Thoracic aorta (tissue), 2 donors: ENCODE measurements at regions not wholly inside any gene's neighbourhood (a gene's known extent, or its start where the extent isn't known, plus 50 kb on each side); places are given as distances from the start of the nearest gene placed in this dataset.

Source experiments
- ATAC-seq: fragments of 150-250 bp; one replicate; pipeline ENCODE4 v1.8.0; 2017; ENCODE audit warnings: low read depth; ENCODE audit not compliant: insufficient number of reproducible peaks, low FRiP score
- DNase-seq: peaks from one replicate; pipeline ENCODE4 v3.0.0-alpha.2; 2020; ENCODE audit warnings: low spot score
- H3K27ac ChIP-seq, 2 donors: fragments of 200-600 bp; sonication (generic); 1 replicate in 1 of 2; 2 replicates in 1 of 2; pipeline ENCODE4 v1.5.1; 2016; ENCODE audit warnings: mild to moderate bottlenecking in 2 of 2, moderate library complexity in 2 of 2
- H3K27me3 ChIP-seq: fragments of 200-600 bp; sonication (generic); replicated peaks from 2 replicates; pipeline ENCODE4 v1.6.0; 2016; ENCODE audit warnings: mild to moderate bottlenecking; ENCODE audit not compliant: insufficient read depth
- H3K36me3 ChIP-seq: fragments of 200-600 bp; sonication (generic); one replicate; pipeline ENCODE4 v1.5.1; 2016
- H3K4me1 ChIP-seq, 2 donors: fragments of 200-600 bp; sonication (generic); 1 replicate in 1 of 2; 2 replicates in 1 of 2; pipeline versions ENCODE4 v1.5.1 to v1.6.0; 2016; ENCODE audit warnings: low read depth in 2 of 2, mild to moderate bottlenecking in 1 of 2; ENCODE audit not compliant: control insufficient read depth in 1 of 2
- H3K4me3 ChIP-seq: fragments of 200-600 bp; sonication (generic); 2 replicates; pipeline ENCODE4 v1.5.1; 2016; ENCODE audit warnings: mild to moderate bottlenecking
- H3K9me3 ChIP-seq: fragments of 200-600 bp; sonication (generic); 2 replicates; pipeline ENCODE4 v1.5.1; 2016
- TF ChIP-seq, protein P1 (sequence below): fragments of 200-600 bp; sonication (generic); IDR thresholded peaks from one replicate; pipeline ENCODE4 v1.5.1; 2019; ENCODE audit warnings: antibody characterized with exemption

DNA sequence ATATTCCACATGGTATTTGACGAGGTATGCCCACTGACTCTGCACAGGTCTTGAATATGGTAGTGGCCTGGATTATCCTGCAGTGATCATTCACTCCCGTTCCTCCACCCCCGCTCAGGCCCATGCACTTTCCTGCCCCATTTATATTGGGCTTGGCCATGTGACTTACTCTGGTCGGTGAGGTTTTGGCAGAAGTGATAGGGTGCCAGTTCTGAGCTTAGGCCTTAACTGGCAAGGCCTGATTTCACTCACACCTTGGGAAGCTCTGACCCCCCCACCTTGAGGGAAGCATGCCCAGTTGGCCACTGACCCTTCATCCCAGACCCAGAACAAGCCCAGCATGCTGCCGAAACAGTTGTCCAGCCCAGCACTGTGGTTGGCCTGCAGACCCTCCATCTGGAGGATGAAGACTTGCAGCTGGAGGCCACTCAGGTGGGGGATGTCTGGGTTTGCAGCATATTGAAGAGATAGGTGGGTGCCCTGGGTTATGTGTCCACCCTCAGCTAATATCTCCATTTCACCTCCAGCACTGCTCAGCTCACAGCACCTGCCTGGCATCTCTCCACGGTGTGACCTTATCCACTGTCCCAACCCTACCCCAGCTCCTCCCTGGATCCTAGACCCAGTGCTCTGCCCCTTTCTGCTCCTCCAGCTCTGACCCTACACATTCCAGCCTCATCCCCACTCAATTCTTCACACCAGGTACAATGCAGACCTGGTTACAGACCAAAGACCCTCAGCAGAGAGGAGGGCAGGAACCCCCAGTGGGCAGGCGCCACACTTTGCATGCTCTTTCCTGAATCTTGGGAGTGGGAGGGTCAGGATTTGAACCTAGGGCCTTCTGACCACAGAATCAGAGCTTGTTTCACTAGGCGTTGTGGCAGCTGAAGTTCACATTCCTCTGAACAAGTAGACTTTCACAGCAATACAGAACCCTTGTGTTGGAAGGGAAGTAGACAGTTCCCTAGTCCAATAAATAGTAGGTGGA lies 138.1 kb upstream of the CHST15 start:
- Histone ChIP-seq H3K27me3 (no peaks in the 10 kb centered on the region), H3K27ac (no peak overlapping the region), H3K36me3 (no peaks in the 10 kb centered on the region), H3K4me1 (peaks cover 0 to 8% of the 10 kb centered on the region in 2 donors), H3K4me3 (no peak overlapping the region), H3K9me3 (no peaks in the 10 kb centered on the region)
- TF ChIP-seq, protein P1, sequence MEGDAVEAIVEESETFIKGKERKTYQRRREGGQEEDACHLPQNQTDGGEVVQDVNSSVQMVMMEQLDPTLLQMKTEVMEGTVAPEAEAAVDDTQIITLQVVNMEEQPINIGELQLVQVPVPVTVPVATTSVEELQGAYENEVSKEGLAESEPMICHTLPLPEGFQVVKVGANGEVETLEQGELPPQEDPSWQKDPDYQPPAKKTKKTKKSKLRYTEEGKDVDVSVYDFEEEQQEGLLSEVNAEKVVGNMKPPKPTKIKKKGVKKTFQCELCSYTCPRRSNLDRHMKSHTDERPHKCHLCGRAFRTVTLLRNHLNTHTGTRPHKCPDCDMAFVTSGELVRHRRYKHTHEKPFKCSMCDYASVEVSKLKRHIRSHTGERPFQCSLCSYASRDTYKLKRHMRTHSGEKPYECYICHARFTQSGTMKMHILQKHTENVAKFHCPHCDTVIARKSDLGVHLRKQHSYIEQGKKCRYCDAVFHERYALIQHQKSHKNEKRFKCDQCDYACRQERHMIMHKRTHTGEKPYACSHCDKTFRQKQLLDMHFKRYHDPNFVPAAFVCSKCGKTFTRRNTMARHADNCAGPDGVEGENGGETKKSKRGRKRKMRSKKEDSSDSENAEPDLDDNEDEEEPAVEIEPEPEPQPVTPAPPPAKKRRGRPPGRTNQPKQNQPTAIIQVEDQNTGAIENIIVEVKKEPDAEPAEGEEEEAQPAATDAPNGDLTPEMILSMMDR = no peak
- no peak for ATAC-seq
- DNase-seq = no peak

- TF ChIP-seq, protein P1 = no peak
- H3K4me3 ChIP-seq = no peak overlapping the region
- DNase-seq (no peak), ATAC-seq (no peak)
- no peaks in the 10 kb centered on the region for H3K27me3 ChIP-seq
- no peaks in the 10 kb centered on the region for H3K36me3 ChIP-seq
- no peak overlapping the region for H3K27ac ChIP-seq
- H3K9me3 ChIP-seq = no peaks in the 10 kb centered on the region
- peaks cover 2 to 15% of the 10 kb centered on the region in 2 donors for H3K4me1 ChIP-seq
Measured at GRCh38 chr10:124230635-124231167, 137.3 kb upstream of the CHST15 start.

GRCh38 chr10:124229989-124230634 lies 136.7 kb upstream of the CHST15 start:
- no peak for DNase-seq

DNA sequence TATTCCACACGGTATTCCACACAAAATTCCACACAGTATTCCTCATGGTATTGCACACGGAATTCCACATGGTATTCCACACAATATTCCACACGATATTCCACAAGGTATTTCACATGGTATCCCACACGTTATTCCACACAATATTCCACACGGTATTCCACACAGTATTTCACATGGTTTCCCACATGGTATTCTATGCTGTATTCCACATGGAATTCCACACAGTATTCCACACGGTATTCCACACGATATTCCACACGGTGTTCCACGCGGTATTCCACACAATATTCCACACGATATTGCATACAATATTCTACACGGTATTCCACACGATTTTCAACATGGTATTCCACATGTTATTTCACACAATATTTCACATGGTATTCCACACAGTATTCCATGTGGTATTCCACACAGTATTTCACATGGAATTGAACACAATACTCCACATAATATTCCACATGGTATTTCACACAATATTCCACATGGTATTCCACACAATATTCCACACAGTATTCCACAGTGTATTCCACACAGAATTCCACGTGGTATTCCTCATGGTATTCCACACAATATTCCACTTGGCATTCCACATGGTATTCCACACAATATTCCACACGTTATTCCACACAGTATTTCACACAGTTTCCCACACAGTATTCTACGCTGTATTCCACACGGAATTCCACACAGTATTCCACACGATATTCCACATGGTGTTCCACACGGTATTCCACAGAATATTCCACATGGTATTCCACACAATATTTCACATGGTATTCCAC lies 136.0 kb upstream of the CHST15 start:
- no peak overlapping the region for H3K27ac ChIP-seq
- H3K4me1 ChIP-seq = peaks cover 11 to 28% of the 10 kb centered on the region in 2 donors
- H3K9me3 ChIP-seq = no peaks in the 10 kb centered on the region
- DNase-seq (no peak), ATAC-seq (no peak)
- H3K36me3 ChIP-seq = no peaks in the 10 kb centered on the region
- no peaks in the 10 kb centered on the region for H3K27me3 ChIP-seq
- H3K4me3 ChIP-seq = no peak overlapping the region
- TF ChIP-seq, protein P1 = no peak

More at GRCh38 chr10:124229989-124230634, 136.7 kb upstream of the CHST15 start:
- H3K9me3 ChIP-seq = no peaks in the 10 kb centered on the region
- TF ChIP-seq, protein P1 = no peak
- no peak overlapping the region for H3K4me3 ChIP-seq
- peaks cover 8 to 21% of the 10 kb centered on the region in 2 donors for H3K4me1 ChIP-seq
- no peaks in the 10 kb centered on the region for H3K36me3 ChIP-seq
- H3K27me3 ChIP-seq = no peaks in the 10 kb centered on the region
- no peak for ATAC-seq
- H3K27ac ChIP-seq = no peak overlapping the region
